Stimulated activated CD4-positive, alpha-beta T cell treated with anti-CD3 and anti-CD28 coated beads, Interleukin-1b, Interleukin-23, amount 100 ng/mL, for 1 hour (primary cell): ENCODE measurements at regions not wholly inside any gene's neighbourhood (a gene's known extent, or its start where the extent isn't known, plus 50 kb on each side); places are given as distances from the start of the nearest gene placed in this dataset.
"Not testable (repeated sequence)": the region's sequence is repeated elsewhere in the genome, so short reads cannot be mapped to it uniquely, and the experiment has no call there.

Experiments
- DNase-seq, 2 donors: peaks; one replicate each; pipeline ENCODE4 v3.0.0-alpha.2; 2020; ENCODE audit warnings: low read depth in 2 of 2

DNA sequence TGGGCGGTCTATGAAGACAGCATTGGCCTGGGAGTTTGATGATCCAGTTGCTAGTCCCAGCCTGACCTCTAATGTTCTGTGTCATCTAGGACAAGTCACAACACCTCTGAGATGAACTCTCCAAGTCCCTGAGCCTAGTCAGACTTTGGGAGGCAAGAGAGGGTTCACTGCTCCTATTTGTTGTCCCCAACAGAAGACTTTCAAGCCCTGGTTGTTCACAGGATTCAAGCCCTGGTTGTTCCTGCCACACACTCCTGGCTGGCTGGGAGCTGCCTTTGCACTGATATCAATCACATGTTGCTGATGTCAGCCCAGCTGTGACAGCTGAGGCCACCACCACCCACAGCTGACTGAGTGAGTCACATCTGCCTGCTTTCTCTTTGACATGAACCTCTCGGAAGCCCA lies 253.2 kb upstream of the RASGEF1B start:
- DNase-seq = peak in 1 of 2 donors; percentile 11

DNA sequence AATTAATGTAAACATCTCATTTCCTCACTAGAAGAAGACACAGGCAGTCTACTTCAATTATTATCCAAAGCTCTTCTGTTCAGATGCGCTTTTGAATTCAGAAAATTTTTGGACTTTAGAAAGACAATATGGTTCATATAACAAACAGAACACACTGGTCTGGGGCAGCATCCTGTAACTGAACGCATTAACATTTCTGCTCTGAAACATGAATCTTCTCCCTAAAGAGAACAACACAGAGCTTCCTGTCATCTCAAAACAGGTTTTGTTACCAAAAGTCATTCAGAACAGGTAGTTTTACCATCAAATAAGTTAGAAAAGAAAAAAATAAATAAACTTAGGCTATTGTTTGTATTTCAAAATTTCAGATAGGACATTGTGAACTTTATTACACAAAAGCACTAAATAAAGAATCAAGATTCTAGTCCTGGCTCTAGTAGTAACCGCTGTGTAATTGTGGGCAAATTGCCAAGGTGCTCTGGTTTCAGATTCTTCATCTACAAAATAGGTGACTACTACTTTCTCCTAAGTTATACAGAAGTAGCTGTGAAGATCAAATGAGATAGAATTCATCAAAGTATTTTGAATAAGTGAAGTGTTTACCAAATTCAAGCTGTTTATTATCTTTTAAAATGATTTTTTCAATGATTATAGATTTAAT lies 252.3 kb upstream of the RASGEF1B start:
- no peak for DNase-seq

DNA sequence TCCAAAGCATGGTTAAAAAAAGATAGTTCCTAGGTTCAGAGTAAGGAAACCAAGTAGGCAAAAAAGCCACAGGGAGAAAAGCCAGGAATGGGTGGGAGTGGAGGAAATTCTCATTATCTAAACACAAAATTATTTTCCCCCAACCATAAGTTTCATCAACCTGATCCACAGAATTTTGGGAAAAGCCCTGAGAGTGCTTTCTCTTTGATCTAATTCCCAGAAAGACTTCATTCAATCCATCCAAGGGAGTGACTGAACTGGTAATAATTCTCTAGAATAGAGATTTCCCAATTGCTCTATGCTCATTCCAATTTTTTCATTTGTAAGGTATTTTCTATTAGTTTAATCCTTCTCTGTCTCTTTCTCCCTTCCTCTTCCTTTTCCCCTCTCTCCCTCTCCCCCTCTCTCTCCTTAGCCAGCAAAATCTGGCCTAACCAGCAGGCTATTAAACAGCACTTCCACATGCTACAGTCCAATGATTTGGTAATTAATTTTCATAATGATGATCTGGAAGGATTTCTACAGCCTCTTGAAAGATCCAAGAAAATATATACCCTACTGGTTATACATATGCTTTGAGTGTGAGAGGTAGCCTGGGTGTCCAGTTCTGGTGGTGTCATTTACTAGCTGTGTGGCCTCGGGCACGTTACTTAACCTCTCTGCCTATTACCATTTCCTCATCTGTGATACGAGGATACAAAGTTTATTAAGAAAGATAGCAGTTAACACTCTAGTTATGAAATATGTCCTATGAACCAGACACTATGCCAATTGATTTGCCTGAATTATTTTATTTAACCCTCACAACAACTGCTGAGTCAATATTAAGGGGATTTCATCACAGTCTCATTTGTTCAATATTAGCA lies 251.5 kb upstream of the RASGEF1B start:
- DNase-seq = no peak

DNA sequence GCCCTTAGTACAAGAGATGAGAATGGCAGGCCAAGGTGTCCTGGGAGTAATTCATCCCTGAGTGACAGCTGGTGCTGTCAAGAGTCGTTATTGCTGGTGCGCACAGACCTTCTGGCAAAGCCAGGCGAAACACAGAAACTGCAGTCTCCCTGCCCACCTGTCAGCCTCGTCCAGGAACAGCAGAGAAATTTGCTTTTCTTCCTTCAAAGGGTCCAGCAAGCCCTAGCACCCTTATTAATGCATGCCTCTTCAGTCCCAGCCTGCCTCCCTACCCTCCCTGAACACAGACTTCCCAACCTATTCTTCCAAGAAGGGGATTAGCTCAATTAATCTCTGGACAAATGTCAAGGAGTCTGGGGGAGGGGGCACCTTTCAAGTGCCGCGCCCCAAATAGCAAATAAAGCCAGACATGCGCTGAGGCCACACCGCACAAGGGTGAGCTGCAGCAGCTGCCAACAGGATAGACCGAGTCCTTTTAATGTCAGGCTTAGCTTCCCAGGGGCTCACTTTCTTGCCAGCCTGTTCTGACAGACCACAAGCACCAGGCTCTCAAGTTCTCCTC lies 250.7 kb upstream of the RASGEF1B start:
- DNase-seq = no peak

DNA sequence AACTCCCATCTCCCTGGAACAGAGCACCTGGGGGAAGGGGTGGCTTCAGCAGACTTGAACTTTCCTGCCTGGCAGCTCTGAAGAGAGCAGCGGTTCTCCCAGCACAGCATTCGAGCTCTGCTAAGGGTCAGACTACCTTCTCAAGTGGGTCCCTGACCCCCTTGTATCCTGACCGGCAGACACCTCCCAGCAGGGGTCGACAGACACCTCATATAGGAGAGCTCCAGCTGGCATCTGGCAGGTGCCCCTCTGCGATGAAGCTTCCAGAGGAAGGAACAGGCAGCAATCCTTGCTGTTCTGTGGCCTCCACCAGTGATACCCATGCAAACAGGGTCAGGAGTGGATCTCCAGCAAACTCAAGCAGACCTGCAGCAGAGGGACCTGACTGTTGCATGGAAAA lies 244.1 kb upstream of the RASGEF1B start:
- DNase-seq = no peak

DNA sequence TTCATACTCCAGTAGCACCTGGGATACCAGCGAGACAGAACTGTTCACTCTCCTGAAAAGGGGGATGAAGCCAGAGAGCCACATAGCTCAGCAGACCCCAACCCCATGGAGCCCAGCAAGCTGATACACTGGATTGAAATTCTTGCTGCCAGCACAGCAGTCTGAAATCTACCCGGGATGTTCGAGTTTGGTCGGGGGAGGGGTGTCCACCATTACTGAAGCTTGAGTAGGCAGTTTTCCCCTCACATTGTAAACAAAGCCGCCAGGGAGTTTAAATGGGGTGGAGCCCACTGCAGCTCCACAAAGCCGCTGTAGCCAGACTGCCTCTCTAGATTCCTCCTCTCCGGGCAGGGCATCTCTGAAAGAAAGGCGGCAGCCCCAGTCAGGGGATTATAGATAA lies 243.7 kb upstream of the RASGEF1B start:
- not testable (repeated sequence) for DNase-seq

DNA sequence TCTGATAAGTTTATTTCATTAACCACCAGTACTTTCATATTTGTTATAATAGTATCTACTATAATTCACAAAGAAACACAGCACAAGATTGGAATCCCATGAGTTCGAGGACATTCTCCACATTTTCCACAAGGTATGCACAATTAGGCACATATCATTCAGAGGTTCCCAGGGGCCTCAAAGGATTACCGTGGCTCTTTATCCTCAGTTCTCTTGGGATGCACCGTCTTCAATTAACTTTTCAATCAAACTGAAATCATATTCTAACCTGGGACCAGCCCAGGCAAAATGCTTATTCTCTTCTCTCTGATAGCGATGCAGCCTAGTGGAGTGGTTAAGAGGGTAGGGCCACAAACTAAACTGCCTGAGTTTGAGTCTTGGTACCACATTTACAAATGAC lies 242.6 kb upstream of the RASGEF1B start:
- DNase-seq = no peak

DNA sequence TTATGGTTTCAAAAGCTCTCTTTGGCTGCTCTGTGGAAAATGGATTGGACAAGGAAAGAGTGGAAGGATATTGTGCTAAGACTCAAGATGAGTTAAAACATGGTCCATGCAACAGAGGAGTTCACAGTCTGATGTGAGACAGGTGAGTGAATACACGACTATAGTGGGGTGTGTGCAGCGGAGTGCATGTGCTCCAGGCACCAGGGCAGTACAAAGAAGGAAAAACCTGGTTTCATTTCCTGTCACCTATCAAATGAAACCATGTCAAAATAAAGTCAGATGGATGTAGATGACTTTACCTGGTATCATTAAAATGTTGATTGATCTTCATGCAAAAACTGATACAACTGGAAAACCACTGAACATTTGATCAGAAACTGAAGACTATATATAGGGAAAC lies 241.0 kb upstream of the RASGEF1B start:
- no peak for DNase-seq

DNA sequence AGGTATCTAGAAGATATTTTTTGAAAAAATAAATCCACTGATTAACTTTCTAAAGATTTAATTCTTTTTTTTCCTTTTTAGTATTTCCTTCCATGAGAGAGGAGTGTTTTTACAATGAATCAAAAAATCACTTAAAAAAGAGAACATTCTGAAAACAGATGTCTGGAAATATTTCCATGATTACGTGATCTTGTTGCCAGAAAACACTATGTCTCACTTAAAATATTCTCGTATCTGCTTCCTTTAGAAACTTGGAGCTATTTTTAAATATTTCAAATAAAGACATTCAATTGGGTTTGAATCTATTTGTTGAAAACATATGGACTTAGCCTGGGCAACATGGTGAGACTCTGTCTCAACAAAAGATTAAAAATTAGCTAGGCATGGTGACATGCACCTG lies 232.8 kb upstream of the RASGEF1B start:
- no peak for DNase-seq

DNA sequence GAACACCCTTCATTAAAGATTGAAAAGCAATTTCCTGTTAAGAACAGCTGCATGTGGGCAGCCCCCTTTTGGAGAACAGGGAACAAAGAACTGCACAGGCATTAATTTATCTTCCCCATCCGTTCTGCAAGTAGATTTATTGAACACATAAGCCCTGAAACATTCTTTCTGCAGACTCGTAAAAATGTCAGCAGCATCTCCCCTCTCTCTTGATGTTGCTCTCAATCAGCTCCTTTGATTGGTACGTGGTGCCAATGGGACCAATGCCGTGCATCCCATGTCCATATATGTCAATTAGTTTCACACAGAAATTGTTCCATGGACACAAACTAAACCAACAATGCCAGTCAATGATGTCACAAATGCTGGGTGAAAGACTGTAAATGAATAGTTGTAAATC lies 228.5 kb upstream of the RASGEF1B start:
- DNase-seq = no peak

DNA sequence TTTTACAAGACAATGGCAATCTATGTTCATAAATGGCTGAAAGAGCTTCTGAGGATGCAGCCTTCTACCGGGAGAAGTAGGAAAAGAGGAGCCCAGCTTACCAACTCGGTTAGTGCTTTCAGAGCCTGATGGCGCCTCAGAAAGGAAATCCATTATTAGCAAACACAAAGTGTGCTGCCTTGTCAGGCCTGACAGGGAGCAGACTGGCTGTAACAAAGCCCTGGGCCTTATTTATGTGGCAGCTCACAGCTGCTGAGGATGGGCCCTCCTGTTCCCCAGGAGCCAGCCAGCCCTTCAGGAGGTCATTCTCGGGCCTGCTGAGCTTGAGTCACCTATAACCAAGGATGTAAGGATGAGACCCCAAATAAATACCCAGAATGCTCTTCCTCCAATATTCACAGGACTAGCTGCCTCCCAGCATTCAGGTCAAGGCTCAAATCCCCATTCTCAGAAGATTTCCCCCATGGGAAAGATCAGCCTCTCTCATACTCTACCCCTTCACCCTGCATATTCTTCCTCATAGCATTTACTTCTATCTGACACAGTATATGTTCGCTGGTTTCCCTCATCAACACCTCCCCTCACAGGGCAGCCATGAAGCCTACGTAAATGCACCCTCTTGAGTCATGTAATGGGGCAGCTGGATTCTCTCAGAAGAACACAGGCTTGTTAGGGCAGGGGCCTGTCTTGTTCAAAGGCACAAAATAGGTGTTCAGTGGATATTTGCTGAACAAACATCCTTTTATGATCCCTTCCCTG lies 227.0 kb upstream of the RASGEF1B start:
- DNase-seq = no peak

DNA sequence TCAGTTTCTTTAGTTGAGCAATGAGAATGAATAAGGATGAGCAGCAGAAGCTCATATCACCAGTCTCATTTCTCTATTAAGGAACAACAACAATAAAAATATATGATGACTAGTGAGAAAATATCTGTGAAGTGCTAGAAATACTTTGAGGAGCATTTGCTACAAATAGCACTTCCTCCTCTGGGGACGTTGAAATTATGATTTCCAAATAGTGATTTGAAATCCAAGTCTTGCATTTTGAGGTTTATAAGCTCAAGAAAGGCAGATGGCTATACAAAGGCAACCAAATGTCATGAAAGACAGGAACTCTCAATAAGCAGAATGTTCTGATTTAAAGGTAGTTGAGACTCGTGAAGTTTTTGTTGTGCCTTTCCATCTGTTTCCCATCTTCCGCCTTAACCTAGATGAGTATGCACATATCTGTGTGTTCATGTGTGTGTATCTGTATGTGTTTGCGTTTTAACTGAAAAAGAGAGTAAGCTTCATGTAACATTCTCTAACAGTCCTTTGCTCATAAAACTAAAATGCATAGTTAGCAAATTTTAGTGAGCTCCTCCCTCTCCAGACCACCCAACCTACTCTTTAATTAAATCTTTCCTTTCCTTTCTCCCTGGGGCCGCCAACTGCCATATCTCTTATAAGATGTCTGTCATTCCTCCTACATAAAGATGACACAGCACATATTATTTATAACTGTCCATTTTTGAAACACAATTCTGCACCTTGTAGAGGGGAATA lies 222.6 kb upstream of the RASGEF1B start:
- no peak for DNase-seq

DNA sequence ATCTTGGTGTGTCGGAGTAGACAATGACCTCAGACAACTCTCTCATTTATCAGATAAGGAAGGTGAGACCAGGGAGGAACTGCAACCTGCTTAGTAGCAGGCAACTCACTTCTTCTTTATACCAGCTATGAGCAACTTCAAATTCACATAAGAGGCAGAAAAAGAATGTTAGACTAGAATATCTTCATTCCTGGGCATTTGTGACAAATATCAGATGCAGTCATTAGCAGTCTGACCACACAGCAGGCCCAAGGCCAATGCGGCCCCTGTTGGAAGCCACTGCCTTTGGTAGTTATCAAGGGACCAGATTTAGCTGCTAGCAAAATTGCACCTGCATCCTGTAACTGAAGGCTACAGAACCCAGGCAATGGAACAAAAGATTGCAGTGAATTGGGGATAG lies 219.2 kb upstream of the RASGEF1B start:
- DNase-seq = no peak

DNA sequence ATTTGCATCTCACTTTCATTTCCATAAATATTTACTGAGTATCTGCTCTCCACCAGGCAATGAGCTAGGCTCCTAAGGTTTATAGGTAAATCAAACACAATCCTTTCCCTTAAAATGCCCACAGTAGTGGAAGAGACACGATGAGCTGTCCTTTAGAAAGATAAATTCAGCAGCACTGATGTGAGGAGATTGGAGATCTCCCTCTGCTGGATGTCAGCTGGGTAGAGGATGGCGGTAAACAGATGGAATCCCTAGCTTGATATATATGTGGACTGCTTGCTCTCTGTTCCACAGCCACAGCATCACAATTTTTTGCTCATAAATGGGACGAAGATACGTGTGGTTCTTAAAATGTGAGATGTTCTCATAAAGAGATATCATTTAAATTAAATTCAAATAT lies 216.4 kb upstream of the RASGEF1B start:
- no peak for DNase-seq

DNA sequence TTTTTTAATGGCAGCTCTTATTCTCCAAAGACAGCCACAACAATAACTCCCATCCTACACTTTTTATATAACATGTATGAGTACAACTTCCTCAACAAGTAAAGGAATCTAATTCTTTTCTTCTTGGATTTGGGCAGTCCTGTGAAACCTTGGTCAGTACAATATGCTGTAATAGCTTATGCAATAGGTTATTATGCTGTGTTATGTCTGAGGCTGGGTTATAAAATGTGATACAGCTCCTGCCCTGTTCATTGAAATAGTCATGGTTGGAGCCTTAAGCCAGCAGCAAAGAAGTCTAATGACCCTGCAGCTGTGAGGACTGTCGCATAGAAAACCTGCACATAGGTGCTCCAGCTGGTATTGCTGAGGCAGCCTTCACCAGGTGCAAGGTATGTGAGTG lies 215.8 kb upstream of the RASGEF1B start:
- no peak for DNase-seq

DNA sequence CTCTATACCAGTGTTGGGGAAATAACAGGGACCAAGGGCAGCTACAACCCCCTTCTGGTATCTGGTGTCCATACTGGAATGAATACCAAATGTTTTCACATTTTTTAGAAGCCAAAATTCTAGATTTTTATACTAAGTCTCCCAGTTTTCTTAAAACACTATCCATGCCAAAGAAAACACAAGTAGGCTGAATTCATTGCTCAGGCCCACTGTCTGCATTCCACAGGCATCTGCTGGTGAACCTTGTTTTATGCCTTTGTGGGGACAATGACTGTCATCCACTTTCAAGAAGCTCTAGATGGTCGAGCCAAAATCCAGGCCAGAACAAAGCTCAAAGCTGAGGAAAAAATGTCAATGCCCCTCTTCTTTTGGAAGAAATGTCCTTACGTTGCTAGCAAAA lies 213.4 kb upstream of the RASGEF1B start:
- no peak for DNase-seq

DNA sequence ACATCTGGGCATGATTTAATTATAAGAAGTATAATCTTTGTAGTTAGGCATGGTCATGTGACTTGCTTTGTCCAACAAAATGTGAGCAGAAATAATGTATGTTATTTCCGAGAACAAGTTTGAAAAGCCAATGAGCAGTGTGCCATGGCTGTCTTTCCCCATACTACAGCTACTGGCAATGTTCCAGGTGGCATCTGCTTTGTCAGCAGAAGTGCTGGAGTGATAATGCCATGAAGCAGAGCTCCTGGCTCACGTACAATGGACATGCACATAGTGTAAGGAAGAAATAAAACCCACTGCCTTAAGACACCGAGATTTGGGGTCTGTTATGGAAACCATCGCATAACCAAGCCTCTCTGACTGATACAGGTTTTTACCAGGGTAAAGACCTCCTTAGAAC lies 212.6 kb upstream of the RASGEF1B start:
- no peak for DNase-seq

DNA sequence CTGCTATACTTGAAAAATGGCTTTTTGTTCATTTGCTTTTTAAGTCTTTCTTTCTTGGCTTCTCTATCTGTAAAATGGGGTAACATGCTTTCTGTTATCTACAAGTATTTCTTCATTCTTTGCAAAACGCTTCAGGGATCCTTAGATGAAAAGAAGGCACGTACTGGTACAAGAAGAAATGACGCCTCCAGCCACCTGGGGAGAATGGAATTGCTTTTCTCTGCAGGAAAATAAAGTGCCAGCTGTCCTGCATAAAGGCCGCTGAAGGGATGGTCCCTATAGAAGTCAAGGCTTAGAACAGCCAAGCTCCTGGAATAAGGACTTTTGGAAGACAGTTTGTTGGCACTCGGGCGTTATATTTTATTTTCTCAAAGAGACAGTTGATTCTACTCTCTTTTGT lies 210.8 kb upstream of the RASGEF1B start:
- no peak for DNase-seq

DNA sequence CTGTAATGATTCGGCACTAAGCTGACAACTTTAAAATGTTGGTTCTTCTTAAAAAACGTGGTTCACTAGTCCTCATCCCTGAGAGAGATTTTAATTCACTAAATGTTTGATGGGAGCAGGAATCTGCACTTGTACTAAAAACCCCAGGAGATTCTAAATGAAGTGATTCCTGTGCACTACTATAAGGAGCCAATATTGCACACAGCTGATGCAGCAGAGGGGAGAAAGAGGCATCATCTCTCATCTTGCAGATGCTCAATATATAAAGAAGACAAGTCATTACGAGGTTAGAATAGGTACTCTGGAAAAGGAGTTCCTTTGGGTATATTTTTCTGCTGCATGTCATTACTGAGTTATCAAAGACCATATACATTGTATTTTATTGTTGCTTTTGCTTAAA lies 207.6 kb upstream of the RASGEF1B start:
- no peak for DNase-seq

DNA sequence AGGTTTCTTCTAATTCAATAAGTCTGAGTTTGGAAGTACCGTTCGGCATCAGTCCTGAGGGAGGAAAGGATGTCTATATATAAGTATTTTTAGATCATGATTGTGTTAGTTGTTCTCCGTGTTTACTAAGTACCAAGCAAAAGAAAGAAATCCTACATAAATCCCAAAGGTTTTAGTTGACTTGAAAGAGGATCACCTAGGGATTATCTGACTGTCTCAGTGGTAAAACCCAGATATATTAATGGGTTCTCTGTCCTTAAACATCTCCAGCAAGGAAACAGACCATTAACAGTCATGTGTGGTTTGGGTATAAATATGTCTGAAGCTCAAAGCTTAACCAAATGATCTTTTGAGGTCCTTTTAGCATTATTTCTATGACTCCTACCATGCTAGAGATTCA lies 207.1 kb upstream of the RASGEF1B start:
- no peak for DNase-seq

DNA sequence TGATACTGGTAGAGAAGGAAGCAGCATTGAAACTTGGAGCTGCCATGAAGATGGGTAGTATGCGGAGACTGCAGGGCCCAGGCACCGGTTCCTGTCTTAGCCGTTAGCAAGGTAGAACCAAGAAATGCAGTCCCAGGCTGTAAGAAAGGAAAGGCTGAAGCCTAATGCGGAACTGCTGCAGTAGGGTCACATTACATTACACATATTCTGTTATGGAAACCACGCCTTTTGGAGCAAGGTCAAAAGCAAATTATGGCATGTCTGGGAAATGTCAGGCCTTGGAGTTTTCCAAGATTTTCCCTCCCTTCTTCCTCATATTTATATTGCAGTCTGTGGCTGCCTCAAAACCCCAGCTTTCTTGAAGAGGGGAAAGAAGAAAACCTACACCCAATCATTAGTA lies 204.8 kb upstream of the RASGEF1B start:
- no peak for DNase-seq
